CD14-positive monocyte (primary cell): ENCODE measurements at regions not wholly inside any gene's neighbourhood (a gene's known extent, or its start where the extent isn't known, plus 50 kb on each side); places are given as distances from the start of the nearest gene placed in this dataset.

Source experiments
- DNase-seq, 3 donors: peaks; one replicate each; pipeline ENCODE4 v3.0.0-alpha.2; 2011 to 2022
- H2AFZ ChIP-seq: 2 replicates; pipeline ENCODE4 v1.6.0; 2012; ENCODE audit warnings: mild to moderate bottlenecking, low read depth, low read length, inconsistent platforms; ENCODE audit not compliant: insufficient read depth, poor library complexity, severe bottlenecking
- H3K27ac ChIP-seq, 2 donors: 1 replicate in 1 of 2; 2 replicates in 1 of 2; pipeline ENCODE4 v1.5.1; 2012 to 2013; ENCODE audit warnings: low read length in 2 of 2, control low read depth in 1 of 2, inconsistent platforms in 1 of 2, low read depth in 1 of 2, mild to moderate bottlenecking in 1 of 2
- H3K27me3 ChIP-seq, 2 donors: one replicate each; pipeline versions ENCODE4 v1.6.0 to v1.6.1; 2011 to 2013; ENCODE audit warnings: low read length in 2 of 2; ENCODE audit not compliant: control insufficient read depth in 2 of 2, insufficient read depth in 2 of 2
- H3K36me3 ChIP-seq, 2 donors: replicated peaks in 1 of 2; 1 replicate in 1 of 2; 2 replicates in 1 of 2; pipeline versions ENCODE4 v1.5.1 to v1.6.1; 2012 to 2013; ENCODE audit warnings: low read length in 2 of 2, control low read depth in 1 of 2, inconsistent platforms in 1 of 2, mild to moderate bottlenecking in 1 of 2; ENCODE audit not compliant: insufficient read depth in 2 of 2, control insufficient read depth in 1 of 2
- H3K4me1 ChIP-seq, 2 donors: 1 replicate in 1 of 2; 2 replicates in 1 of 2; pipeline versions ENCODE4 v1.5.1 to v1.6.1; 2012 to 2013; ENCODE audit warnings: low read length in 2 of 2, control low read depth in 1 of 2, inconsistent platforms in 1 of 2, mild to moderate bottlenecking in 1 of 2, moderate library complexity in 1 of 2; ENCODE audit not compliant: insufficient read depth in 2 of 2, control insufficient read depth in 1 of 2
- H3K4me2 ChIP-seq: replicated peaks from 2 replicates; pipeline ENCODE3; 2012; ENCODE audit warnings: low read length, moderate library complexity, mild to moderate bottlenecking; ENCODE audit not compliant: poor library complexity, severe bottlenecking; ENCODE audit errors: extremely low read depth
- H3K4me3 ChIP-seq, 3 experiments: fragments of 200-600 bp in 1 of 3; sonication (generic) in 1 of 3; replicated peaks in 1 of 3; 1 replicate in 2 of 3; 2 replicates in 1 of 3; pipeline ENCODE4 v1.5.1; 2011 to 2013; ENCODE audit warnings: low read length in 3 of 3, mild to moderate bottlenecking in 3 of 3, control low read depth in 2 of 3, low read depth in 2 of 3, inconsistent platforms in 1 of 3, moderate library complexity in 1 of 3
- H3K79me2 ChIP-seq: 2 replicates; pipeline ENCODE4 v1.6.0; 2012; ENCODE audit warnings: mild to moderate bottlenecking, control low read depth, inconsistent platforms, low read length, moderate library complexity; ENCODE audit not compliant: insufficient read depth
- H3K9ac ChIP-seq: 2 replicates; pipeline ENCODE4 v1.6.0; 2017; ENCODE audit warnings: low read length, mild to moderate bottlenecking; ENCODE audit not compliant: insufficient read depth, poor library complexity, severe bottlenecking
- H3K9me3 ChIP-seq, 2 donors: replicated peaks in 1 of 2; 1 replicate in 1 of 2; 2 replicates in 1 of 2; pipeline versions ENCODE4 v1.5.1 to v1.6.1; 2012 to 2013; ENCODE audit warnings: low read length in 2 of 2, control low read depth in 1 of 2; ENCODE audit not compliant: control insufficient read depth in 1 of 2, insufficient read depth in 1 of 2
- H4K20me1 ChIP-seq: 2 replicates; pipeline ENCODE4 v1.6.0; 2012; ENCODE audit warnings: mild to moderate bottlenecking, low read length, control low read depth, moderate library complexity; ENCODE audit not compliant: insufficient read depth
- H3K27ac Mint-ChIP-seq, 7 donors: one replicate each; pipeline ENCODE4 v1.8.0; 2020; ENCODE audit warnings: mild to moderate bottlenecking in 7 of 7, mixed read lengths in 7 of 7, moderate library complexity in 6 of 7, inconsistent platforms in 2 of 7
- H3K27me3 Mint-ChIP-seq, 3 donors: one replicate each; pipeline ENCODE4 v1.8.0; 2021 to 2022; ENCODE audit warnings: low read depth in 3 of 3, mild to moderate bottlenecking in 3 of 3, mixed read lengths in 3 of 3, moderate library complexity in 3 of 3, inconsistent platforms in 1 of 3
- H3K36me3 Mint-ChIP-seq, 2 donors: one replicate each; pipeline ENCODE4 v1.8.0; 2020; ENCODE audit warnings: mixed read lengths in 2 of 2, inconsistent platforms in 1 of 2, mild to moderate bottlenecking in 1 of 2
- H3K4me1 Mint-ChIP-seq: one replicate; pipeline ENCODE4 v1.8.0; 2020; ENCODE audit warnings: mild to moderate bottlenecking, mixed read lengths
- H3K4me3 Mint-ChIP-seq, 2 donors: one replicate each; pipeline ENCODE4 v1.8.0; 2020; ENCODE audit warnings: mild to moderate bottlenecking in 2 of 2, mixed read lengths in 2 of 2, moderate library complexity in 1 of 2
- H3K9me3 Mint-ChIP-seq, 7 donors: one replicate each; pipeline ENCODE4 v1.8.0; 2020 to 2022; ENCODE audit warnings: mixed read lengths in 7 of 7, mild to moderate bottlenecking in 6 of 7, moderate library complexity in 6 of 7, inconsistent platforms in 2 of 7
- WGBS: methylation state at CpG from one replicate; pipeline ENCODE4 v1.1.5; 2013; ENCODE audit warnings: missing lambda C conversion rate; ENCODE audit not compliant: insufficient coverage; 5-methylcytosine and 5-hydroxymethylcytosine counted together
- intact Hi-C, 2 donors: fragments of 100-400 bp; cut with micrococcal nuclease; formaldehyde crosslinking; loops; one replicate each; pipeline versions ENCODE4 v1.15.0 to v1.15.1; 2023
- TF ChIP-seq, protein P1 (sequence below): fragments of 200-600 bp; IDR thresholded peaks from one replicate; pipeline ENCODE4 v1.8.0; 2022; ENCODE audit warnings: antibody characterized with exemption, mild to moderate bottlenecking

DNA sequence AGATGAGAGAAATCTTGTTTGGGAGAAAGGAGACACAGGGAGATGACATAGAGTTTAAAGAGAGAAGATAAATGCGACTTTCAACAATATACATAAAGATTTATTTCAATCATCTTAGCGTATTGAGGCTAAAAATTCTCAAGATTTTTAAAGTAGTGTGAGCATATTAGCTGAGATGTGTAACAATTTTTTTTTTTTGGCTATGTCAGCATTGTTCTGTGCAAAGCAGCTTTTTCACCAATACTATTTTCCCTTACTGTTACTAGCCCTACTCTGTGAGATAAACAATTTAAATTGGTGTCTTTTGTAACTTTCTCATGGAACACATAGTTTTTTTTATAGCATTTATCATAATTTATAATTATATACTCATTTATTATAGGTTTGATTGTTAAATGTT, 185.2 kb upstream of the ZNF385D start:
- Histone ChIP-seq H3K4me2 (no peak overlapping the region), H3K27me3 (no peaks in the 10 kb centered on the region), H3K79me2 (no peaks in the 10 kb centered on the region), H3K27ac (no peak overlapping the region), H2AFZ (no peak overlapping the region), H3K9me3 (peaks cover 0 to 3% of the 10 kb centered on the region in 2 donors), H3K4me3 (no peak overlapping the region), H4K20me1 (no peaks in the 10 kb centered on the region), H3K36me3 (no peaks in the 10 kb centered on the region), H3K9ac (no peak overlapping the region), H3K4me1 (no peaks in the 10 kb centered on the region)
- intact Hi-C loops, result no loop called here
- Mint-ChIP-seq H3K4me3 (no peak overlapping the region), H3K27me3 (no peaks in the 10 kb centered on the region), H3K36me3 (no peaks in the 10 kb centered on the region), H3K27ac (no peak overlapping the region), H3K4me1 (no peaks in the 10 kb centered on the region), H3K9me3 (peaks cover 0 to 10% (median 5%) of the 10 kb centered on the region in 7 donors)
- no peak for DNase-seq
- TF ChIP-seq, protein P1, sequence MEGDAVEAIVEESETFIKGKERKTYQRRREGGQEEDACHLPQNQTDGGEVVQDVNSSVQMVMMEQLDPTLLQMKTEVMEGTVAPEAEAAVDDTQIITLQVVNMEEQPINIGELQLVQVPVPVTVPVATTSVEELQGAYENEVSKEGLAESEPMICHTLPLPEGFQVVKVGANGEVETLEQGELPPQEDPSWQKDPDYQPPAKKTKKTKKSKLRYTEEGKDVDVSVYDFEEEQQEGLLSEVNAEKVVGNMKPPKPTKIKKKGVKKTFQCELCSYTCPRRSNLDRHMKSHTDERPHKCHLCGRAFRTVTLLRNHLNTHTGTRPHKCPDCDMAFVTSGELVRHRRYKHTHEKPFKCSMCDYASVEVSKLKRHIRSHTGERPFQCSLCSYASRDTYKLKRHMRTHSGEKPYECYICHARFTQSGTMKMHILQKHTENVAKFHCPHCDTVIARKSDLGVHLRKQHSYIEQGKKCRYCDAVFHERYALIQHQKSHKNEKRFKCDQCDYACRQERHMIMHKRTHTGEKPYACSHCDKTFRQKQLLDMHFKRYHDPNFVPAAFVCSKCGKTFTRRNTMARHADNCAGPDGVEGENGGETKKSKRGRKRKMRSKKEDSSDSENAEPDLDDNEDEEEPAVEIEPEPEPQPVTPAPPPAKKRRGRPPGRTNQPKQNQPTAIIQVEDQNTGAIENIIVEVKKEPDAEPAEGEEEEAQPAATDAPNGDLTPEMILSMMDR, result no peak
- no CpG with 5 or more reads among the region's 2 CpGs for WGBS

DNA sequence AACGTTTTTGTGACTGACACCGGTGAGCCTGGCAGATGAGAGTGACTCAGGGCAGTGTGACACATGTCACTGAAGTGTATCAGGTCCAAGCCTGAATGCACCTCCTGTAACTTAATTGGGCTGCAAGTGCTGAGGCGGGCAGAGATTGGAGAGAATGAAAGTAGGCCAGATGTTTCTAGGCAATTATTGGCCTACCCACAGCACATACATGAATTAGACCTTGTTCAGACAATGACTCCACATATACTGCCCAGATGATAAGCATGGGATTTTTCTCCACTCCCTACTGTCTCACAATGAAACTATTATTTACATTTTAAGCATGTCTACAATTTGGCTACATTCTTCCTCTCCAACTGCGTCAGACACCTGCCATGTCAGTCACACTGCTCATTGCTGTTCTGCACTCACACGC, 187.3 kb upstream of the ZNF385D start:
- Histone ChIP-seq H3K36me3 (no peaks in the 10 kb centered on the region), H3K27ac (no peak overlapping the region), H3K9ac (no peak overlapping the region), H3K4me2 (no peak overlapping the region), H3K9me3 (no peaks in the 10 kb centered on the region), H2AFZ (no peak overlapping the region), H3K4me3 (no peak overlapping the region), H3K27me3 (no peaks in the 10 kb centered on the region), H4K20me1 (no peaks in the 10 kb centered on the region), H3K79me2 (no peaks in the 10 kb centered on the region), H3K4me1 (no peaks in the 10 kb centered on the region)
- no peak for DNase-seq
- Mint-ChIP-seq H3K27me3 (no peaks in the 10 kb centered on the region), H3K27ac (no peak overlapping the region), H3K4me3 (no peak overlapping the region), H3K9me3 (peaks cover 0 to 7% (median 2%) of the 10 kb centered on the region in 7 donors), H3K36me3 (no peaks in the 10 kb centered on the region), H3K4me1 (no peaks in the 10 kb centered on the region)
- intact Hi-C loops, result no loop called here
- TF ChIP-seq, protein P1, result no peak
- 96% methylated on average over 4 of the region's 5 CpGs for WGBS
